ENCODE measurements at regions not wholly inside any gene's neighbourhood (a gene's known extent, or its start where the extent isn't known, plus 50 kb on each side); places are given as distances from the start of the nearest gene placed in this dataset.

GRCh38 chr2:64246962-64247361 lies 102.7 kb upstream of the PELI1 start:
- no CpG with 5 or more reads among the region's 1 CpG for WGBS (ENCODE audit: insufficient coverage)
- Histone ChIP-seq H4K20me1 (ENCODE audit: control insufficient read depth, insufficient read depth, low read length, poor library complexity, severe bottlenecking) (no peaks in the 10 kb centered on the region), H3K9ac (ENCODE audit: low read length) (no peak overlapping the region), H3K4me2 (replicated peaks; ENCODE audit: low read depth, low read length, poor library complexity, severe bottlenecking) (no peak overlapping the region), H3K27ac (ENCODE audit: low read length in 2 of 2) (no peak overlapping the region), H3K4me1 (ENCODE audit: control insufficient read depth in 2 of 2, insufficient read depth in 2 of 2, low read length in 2 of 2) (no peaks in the 10 kb centered on the region), H3K9me3 (ENCODE audit: control extremely low read depth in 1 of 3, control insufficient read depth in 2 of 3, insufficient read depth in 1 of 3, low read length in 2 of 3) (no peaks in the 10 kb centered on the region), H3K36me3 (replicated peaks in 1 of 2; ENCODE audit: control extremely low read depth in 1 of 2, control insufficient read depth in 1 of 2, extremely low read depth in 1 of 2, insufficient read depth in 2 of 2, low read length in 1 of 2) (no peaks in the 10 kb centered on the region), H3K4me3 (ENCODE audit: control extremely low read depth in 1 of 5, extremely low read depth in 1 of 5, insufficient read depth in 1 of 5, low read depth in 2 of 5, low read length in 4 of 5) (no peak overlapping the region), H3K79me2 (ENCODE audit: control insufficient read depth, insufficient read depth, low read length) (no peaks in the 10 kb centered on the region), H2AFZ (ENCODE audit: insufficient read depth, low read depth, low read length, poor library complexity, severe bottlenecking) (no peak overlapping the region), H3K27me3 (replicated peaks in 1 of 4; ENCODE audit: control extremely low read depth in 1 of 4, control insufficient read depth in 3 of 4, insufficient read depth in 4 of 4, low read length in 3 of 4) (no peaks in the 10 kb centered on the region)
- POLR2A ChIA-PET, result interaction anchor here (0.7 kb wide), 1 partner anchor 15 kb away, joined by 5 read pairs; no protein-coding TSS in a partner anchor
- CTCF ChIA-PET, result interaction anchor here (0.7 to 1.2 kb wide), 2 partner anchors 24 to 31 kb away, joined by 4 read pairs; no protein-coding TSS in a partner anchor
- H3K27me3 Mint-ChIP-seq, result peaks cover 3% of the 10 kb centered on the region
- H3K9me3 Mint-ChIP-seq (ENCODE audit: insufficient read depth), result no peaks in the 10 kb centered on the region
- intact Hi-C loops (cut with micrococcal nuclease), result no loop called here
- DNase-seq (no peak), ATAC-seq (ENCODE audit: low read depth) (no peak)
- H3K4me3 Mint-ChIP-seq, result no peak overlapping the region
- no peaks in the 10 kb centered on the region for H3K4me1 Mint-ChIP-seq
- H3K27ac Mint-ChIP-seq, result no peak overlapping the region
- TF ChIP-seq EZH2 (IDR thresholded peaks at IDR 0.05; ENCODE audit: borderline replicate concordance, insufficient read depth, low read depth, low read length, poor library complexity, severe bottlenecking) (no peak), CTCF (IDR thresholded peaks at IDR 0.05) (no peak)

GRCh38 chr2:64249426-64249825 lies 105.2 kb upstream of the PELI1 start:
- Histone ChIP-seq H3K79me2 (ENCODE audit: control insufficient read depth, insufficient read depth, low read length) (no peaks in the 10 kb centered on the region), H4K20me1 (ENCODE audit: control insufficient read depth, insufficient read depth, low read length, poor library complexity, severe bottlenecking) (no peaks in the 10 kb centered on the region), H3K4me2 (replicated peaks; ENCODE audit: low read depth, low read length, poor library complexity, severe bottlenecking) (no peak overlapping the region), H3K9me3 (ENCODE audit: control extremely low read depth in 1 of 3, control insufficient read depth in 2 of 3, insufficient read depth in 1 of 3, low read length in 2 of 3) (no peaks in the 10 kb centered on the region), H2AFZ (ENCODE audit: insufficient read depth, low read depth, low read length, poor library complexity, severe bottlenecking) (no peak overlapping the region), H3K9ac (ENCODE audit: low read length) (no peak overlapping the region), H3K36me3 (replicated peaks in 1 of 2; ENCODE audit: control extremely low read depth in 1 of 2, control insufficient read depth in 1 of 2, extremely low read depth in 1 of 2, insufficient read depth in 2 of 2, low read length in 1 of 2) (no peaks in the 10 kb centered on the region), H3K4me1 (ENCODE audit: control insufficient read depth in 2 of 2, insufficient read depth in 2 of 2, low read length in 2 of 2) (no peaks in the 10 kb centered on the region), H3K27ac (ENCODE audit: low read length in 2 of 2) (no peak overlapping the region), H3K27me3 (replicated peaks in 1 of 4; ENCODE audit: control extremely low read depth in 1 of 4, control insufficient read depth in 3 of 4, insufficient read depth in 4 of 4, low read length in 3 of 4) (no peaks in the 10 kb centered on the region), H3K4me3 (ENCODE audit: control extremely low read depth in 1 of 5, extremely low read depth in 1 of 5, insufficient read depth in 1 of 5, low read depth in 2 of 5, low read length in 4 of 5) (no peak overlapping the region)
- H3K27me3 Mint-ChIP-seq, result no peaks in the 10 kb centered on the region
- H3K27ac Mint-ChIP-seq, result no peak overlapping the region
- ATAC-seq (ENCODE audit: low read depth), result no peak
- no peak overlapping the region for H3K4me3 Mint-ChIP-seq
- TF ChIP-seq EZH2 (IDR thresholded peaks at IDR 0.05; ENCODE audit: borderline replicate concordance, insufficient read depth, low read depth, low read length, poor library complexity, severe bottlenecking), result no peak
- TF ChIP-seq CTCF (IDR thresholded peaks at IDR 0.05), result no peak
- CTCF ChIA-PET, result no interaction called here
- intact Hi-C loops (cut with micrococcal nuclease), result no loop called here
- POLR2A ChIA-PET, result no interaction called here
- no peak for DNase-seq
- no peaks in the 10 kb centered on the region for H3K9me3 Mint-ChIP-seq (ENCODE audit: insufficient read depth)
- WGBS (ENCODE audit: insufficient coverage), result 100% methylated on average over 2 of the region's 3 CpGs
- no peaks in the 10 kb centered on the region for H3K4me1 Mint-ChIP-seq

All from B cell (primary cell).